Breast epithelium (tissue), 4 donors: ENCODE measurements at regions not wholly inside any gene's neighbourhood (a gene's known extent, or its start where the extent isn't known, plus 50 kb on each side); places are given as distances from the start of the nearest gene placed in this dataset.

Experiments
- DNase-seq, 2 donors: peaks; one replicate each; pipeline ENCODE4 v3.0.0-alpha.2; 2019; ENCODE audit warnings: low spot score in 2 of 2
- H3K27ac ChIP-seq, 2 donors: fragments of 200-600 bp; sonication (generic) in 1 of 2; one replicate each; pipeline ENCODE4 v1.5.1; 2016 to 2019; ENCODE audit warnings: mild to moderate bottlenecking in 1 of 2
- H3K27me3 ChIP-seq, 2 donors: fragments of 200-600 bp; sonication (generic) in 1 of 2; one replicate each; pipeline versions ENCODE4 v1.5.1 to v1.6.0; 2017 to 2019; ENCODE audit warnings: control low read depth in 1 of 2, mild to moderate bottlenecking in 1 of 2
- H3K36me3 ChIP-seq: fragments of 200-600 bp; one replicate; pipeline ENCODE4 v1.5.1; 2019
- H3K4me1 ChIP-seq, 2 donors: fragments of 200-600 bp; sonication (generic); one replicate each; pipeline ENCODE4 v1.5.1; 2016 to 2019; ENCODE audit warnings: control low read depth in 1 of 2
- H3K4me3 ChIP-seq, 3 donors: fragments of 200-600 bp; sonication (generic); 1 replicate in 2 of 3; 2 replicates in 1 of 3; pipeline ENCODE4 v1.5.1; 2016 to 2019; ENCODE audit warnings: mild to moderate bottlenecking in 3 of 3, moderate library complexity in 2 of 3
- H3K9me3 ChIP-seq, 2 donors: fragments of 200-600 bp; sonication (generic) in 1 of 2; one replicate each; pipeline ENCODE4 v1.5.1; 2016 to 2019; ENCODE audit warnings: control low read depth in 1 of 2
- POLR2A ChIP-seq: fragments of 450-650 bp; IDR thresholded peaks from one replicate; pipeline ENCODE4 v1.6.1; 2016; ENCODE audit warnings: antibody characterized with exemption, mild to moderate bottlenecking, moderate library complexity
- POLR2AphosphoS5 ChIP-seq, 3 donors: sonication (generic); formaldehyde crosslinking; IDR thresholded peaks; one replicate each; pipeline ENCODE4 v1.6.1; 2017; ENCODE audit warnings: antibody characterized with exemption in 3 of 3
- intact Hi-C: fragments of 100-400 bp; cut with DNase I; formaldehyde crosslinking; loops from one replicate; pipeline ENCODE4 v1.15.1; 2023; ENCODE audit warnings: low total_unique reads
- TF ChIP-seq, protein P1 (sequence below), 3 donors: fragments of 450-650 bp; IDR thresholded peaks; one replicate each; pipeline ENCODE4 v1.5.1; 2016 to 2017; ENCODE audit warnings: antibody characterized with exemption in 3 of 3, mild to moderate bottlenecking in 3 of 3, moderate library complexity in 3 of 3

GRCh38 chr2:180449171-180449915 is 442.2 kb upstream of the CWC22 start:
- intact Hi-C loops, result no loop called here
- no peak for TF ChIP-seq POLR2AphosphoS5 (IDR thresholded peaks at IDR 0.05)
- TF ChIP-seq, protein P1, sequence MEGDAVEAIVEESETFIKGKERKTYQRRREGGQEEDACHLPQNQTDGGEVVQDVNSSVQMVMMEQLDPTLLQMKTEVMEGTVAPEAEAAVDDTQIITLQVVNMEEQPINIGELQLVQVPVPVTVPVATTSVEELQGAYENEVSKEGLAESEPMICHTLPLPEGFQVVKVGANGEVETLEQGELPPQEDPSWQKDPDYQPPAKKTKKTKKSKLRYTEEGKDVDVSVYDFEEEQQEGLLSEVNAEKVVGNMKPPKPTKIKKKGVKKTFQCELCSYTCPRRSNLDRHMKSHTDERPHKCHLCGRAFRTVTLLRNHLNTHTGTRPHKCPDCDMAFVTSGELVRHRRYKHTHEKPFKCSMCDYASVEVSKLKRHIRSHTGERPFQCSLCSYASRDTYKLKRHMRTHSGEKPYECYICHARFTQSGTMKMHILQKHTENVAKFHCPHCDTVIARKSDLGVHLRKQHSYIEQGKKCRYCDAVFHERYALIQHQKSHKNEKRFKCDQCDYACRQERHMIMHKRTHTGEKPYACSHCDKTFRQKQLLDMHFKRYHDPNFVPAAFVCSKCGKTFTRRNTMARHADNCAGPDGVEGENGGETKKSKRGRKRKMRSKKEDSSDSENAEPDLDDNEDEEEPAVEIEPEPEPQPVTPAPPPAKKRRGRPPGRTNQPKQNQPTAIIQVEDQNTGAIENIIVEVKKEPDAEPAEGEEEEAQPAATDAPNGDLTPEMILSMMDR (IDR thresholded peaks at IDR 0.05), result no peak
- no peak for TF ChIP-seq POLR2A
- H3K36me3 ChIP-seq, result no peaks in the 10 kb centered on the region

GRCh38 chr2:180446492-180446891 is 439.4 kb upstream of the CWC22 start:
- no peaks in the 10 kb centered on the region for H3K27me3 ChIP-seq
- H3K4me3 ChIP-seq, result no peak overlapping the region
- no peaks in the 10 kb centered on the region for H3K4me1 ChIP-seq
- H3K9me3 ChIP-seq, result no peaks in the 10 kb centered on the region
- H3K27ac ChIP-seq, result no peak overlapping the region
- no peak for TF ChIP-seq POLR2A
- TF ChIP-seq, protein P1 (IDR thresholded peaks at IDR 0.05), result no peak
- no peak for TF ChIP-seq POLR2AphosphoS5 (IDR thresholded peaks at IDR 0.05)
- no peaks in the 10 kb centered on the region for H3K36me3 ChIP-seq
- no peak for DNase-seq
- intact Hi-C loops, result no loop called here

More at GRCh38 chr2:180449171-180449915, 442.2 kb upstream of the CWC22 start:
- no peak for DNase-seq
- H3K9me3 ChIP-seq, result no peaks in the 10 kb centered on the region
- no peak overlapping the region for H3K27ac ChIP-seq
- no peaks in the 10 kb centered on the region for H3K27me3 ChIP-seq
- H3K4me3 ChIP-seq, result no peak overlapping the region
- H3K4me1 ChIP-seq, result no peaks in the 10 kb centered on the region

DNA sequence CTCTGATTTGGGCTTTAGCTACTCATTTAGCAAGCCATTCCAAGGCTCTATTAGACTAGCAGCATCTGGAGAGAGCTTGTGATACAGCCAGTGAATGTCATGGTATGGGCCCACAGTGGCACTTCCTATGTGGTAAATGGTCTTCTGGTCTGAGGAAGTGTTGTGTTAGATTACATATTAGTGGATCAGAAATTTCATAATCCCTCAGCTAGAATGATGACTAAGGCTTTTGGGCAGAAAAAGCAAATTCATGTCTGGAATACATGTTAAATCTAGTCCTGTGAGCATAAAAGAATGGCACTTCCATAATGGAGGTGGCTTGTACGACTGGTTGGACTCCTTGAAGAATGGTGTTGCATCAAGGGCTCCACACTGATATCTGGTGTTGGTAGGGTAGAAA is 436.8 kb upstream of the CWC22 start:
- no peak overlapping the region for H3K4me3 ChIP-seq
- TF ChIP-seq POLR2A (no peak), POLR2AphosphoS5 (IDR thresholded peaks at IDR 0.05) (no peak)
- TF ChIP-seq, protein P1 (IDR thresholded peaks at IDR 0.05), result no peak
- no peaks in the 10 kb centered on the region for H3K27me3 ChIP-seq
- H3K27ac ChIP-seq, result no peak overlapping the region
- no peaks in the 10 kb centered on the region for H3K4me1 ChIP-seq
- no peaks in the 10 kb centered on the region for H3K9me3 ChIP-seq
- intact Hi-C loops, result no loop called here
- no peak for DNase-seq
- H3K36me3 ChIP-seq, result no peaks in the 10 kb centered on the region

- no peaks in the 10 kb centered on the region for H3K27me3 ChIP-seq
- intact Hi-C loops, result no loop called here
- no peak overlapping the region for H3K4me3 ChIP-seq
- no peaks in the 10 kb centered on the region for H3K4me1 ChIP-seq
- H3K36me3 ChIP-seq, result no peaks in the 10 kb centered on the region
- TF ChIP-seq POLR2A (no peak), POLR2AphosphoS5 (IDR thresholded peaks at IDR 0.05) (no peak)
- TF ChIP-seq, protein P1 (IDR thresholded peaks at IDR 0.05), result no peak
- H3K27ac ChIP-seq, result no peak overlapping the region
- DNase-seq, result no peak
- H3K9me3 ChIP-seq, result no peaks in the 10 kb centered on the region
Observed at GRCh38 chr2:180442860-180443644, 436.0 kb upstream of the CWC22 start.

DNA sequence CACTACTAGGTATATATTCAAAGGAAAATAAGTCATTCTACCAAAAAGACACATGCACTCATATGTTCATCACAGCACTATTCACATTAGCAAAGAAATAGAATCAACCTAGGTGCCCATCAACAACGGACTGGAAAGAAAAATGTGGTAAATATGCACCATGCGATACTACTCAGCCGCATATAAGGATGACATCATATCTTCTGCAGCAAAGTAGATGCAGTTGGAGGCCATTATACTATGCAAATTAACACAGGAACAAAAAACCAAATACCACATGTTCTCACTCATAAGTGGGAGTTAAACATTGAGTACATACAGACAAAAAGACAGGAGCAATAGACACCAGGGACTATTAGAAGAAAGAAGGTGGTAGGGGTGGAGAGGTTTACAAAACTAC is 412.1 kb upstream of the CWC22 start:
- TF ChIP-seq, protein P1 (IDR thresholded peaks at IDR 0.05), result no peak
- TF ChIP-seq POLR2AphosphoS5 (IDR thresholded peaks at IDR 0.05) (no peak), POLR2A (no peak)
- no peak overlapping the region for H3K4me3 ChIP-seq
- intact Hi-C loops, result no loop called here
- H3K27me3 ChIP-seq, result no peaks in the 10 kb centered on the region
- DNase-seq, result no peak
- no peaks in the 10 kb centered on the region for H3K36me3 ChIP-seq
- H3K9me3 ChIP-seq, result no peaks in the 10 kb centered on the region
- no peak overlapping the region for H3K27ac ChIP-seq
- H3K4me1 ChIP-seq, result no peaks in the 10 kb centered on the region
